ENCODE measurements at regions not wholly inside any gene's neighbourhood (a gene's known extent, or its start where the extent isn't known, plus 50 kb on each side); places are given as distances from the start of the nearest gene placed in this dataset.

DNA sequence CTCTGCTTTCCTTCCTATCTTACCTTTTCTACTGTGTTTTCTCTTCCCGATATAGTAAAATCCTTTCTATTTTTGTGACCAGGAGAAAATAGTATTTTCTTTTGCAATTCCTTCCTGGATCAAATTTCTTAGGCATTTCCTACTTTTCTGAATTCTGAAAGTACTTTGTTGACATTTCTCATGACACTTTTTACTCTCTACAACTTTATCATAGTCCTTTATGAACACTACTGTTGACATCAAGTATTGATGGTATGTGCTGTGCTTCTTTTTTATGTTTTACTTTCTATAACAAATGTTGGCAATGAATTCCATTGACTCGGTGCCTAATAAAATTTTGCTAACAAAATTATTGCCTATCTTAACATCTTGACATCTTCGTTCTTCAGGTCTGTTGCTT lies 217.7 kb upstream of the TCF4 start:
- H3K14ac ChIP-seq (ENCODE audit: insufficient read length), result no peak overlapping the region
- FAIRE-seq, result no peak
- H4K20me1 ChIP-seq (replicated peaks in 1 of 2; ENCODE audit: control insufficient read depth in 1 of 2, insufficient read depth in 2 of 2, low read length in 2 of 2), result no peaks in the 10 kb centered on the region
- H3K9me3 ChIP-seq (ENCODE audit: insufficient read depth in 2 of 2, low read depth in 1 of 2, low read length in 1 of 2), result no peaks in the 10 kb centered on the region
- no peak overlapping the region for H3K56ac ChIP-seq (replicated peaks; ENCODE audit: insufficient read length, low read depth, low read length)
- no peak overlapping the region for H2AK5ac ChIP-seq (ENCODE audit: low read depth, low read length)
- POLR2A ChIA-PET (ENCODE audit: partially characterized antibody), result no interaction called here
- H2BK5ac ChIP-seq (ENCODE audit: low read depth, low read length), result no peak overlapping the region
- H4K8ac ChIP-seq (ENCODE audit: extremely low read depth, insufficient read depth, low read length), result no peak overlapping the region
- H2BK15ac ChIP-seq (ENCODE audit: low read length), result no peak overlapping the region
- H3K36me3 ChIP-seq (ENCODE audit: control insufficient read depth in 2 of 4, insufficient read depth in 4 of 4, low read length in 3 of 4), result no peaks in the 10 kb centered on the region
- TF ChIP-seq ASH2L (IDR thresholded peaks at IDR 0.05; ENCODE audit: low read length), result no peak
- no peak for DNase-seq (ENCODE audit: low read depth in 1 of 2, low spot score in 2 of 2)
- H4K5ac ChIP-seq (ENCODE audit: insufficient read length, low read depth, low read length), result no peak overlapping the region
- no peak overlapping the region for H2BK12ac ChIP-seq (ENCODE audit: low read depth, low read length)
- H2BK20ac ChIP-seq (ENCODE audit: low read length), result no peak overlapping the region
- 88% methylated on average over 3 of the region's 3 CpGs; no CpG with 5 or more reads in 1 of the 2 experiments for WGBS, 2 experiments (ENCODE audit: extremely low coverage in 1 of 2, insufficient coverage in 1 of 2, insufficient read length in 1 of 2, insufficient replicate concordance in 2 of 2, low coverage in 1 of 2, low lambda C conversion rate in 2 of 2, missing lambda C conversion rate in 1 of 2)
- H3K18ac ChIP-seq (ENCODE audit: extremely low read depth, low read length), result no peak overlapping the region
- H3K23me2 ChIP-seq (ENCODE audit: low read depth, low read length), result no peaks in the 10 kb centered on the region
- H3K23ac ChIP-seq (ENCODE audit: insufficient read length), result no peak overlapping the region
- H3K4me1 ChIP-seq (replicated peaks in 1 of 4; ENCODE audit: control insufficient read depth in 3 of 4, insufficient read depth in 4 of 4, low read length in 3 of 4), result no peaks in the 10 kb centered on the region
- H3K4ac ChIP-seq (replicated peaks; ENCODE audit: insufficient read length, low read depth, low read length), result no peak overlapping the region
- H3K4me3 ChIP-seq (ENCODE audit: extremely low read depth in 1 of 4, insufficient read depth in 2 of 4, low read depth in 3 of 4, low read length in 4 of 4), result no peak overlapping the region
- no peaks in the 10 kb centered on the region for H3K27me3 ChIP-seq (replicated peaks in 1 of 4; ENCODE audit: control insufficient read depth in 3 of 4, extremely low read depth in 1 of 4, insufficient read depth in 3 of 4, low read length in 3 of 4)
- H3K9ac ChIP-seq (replicated peaks in 1 of 4; ENCODE audit: extremely low read depth in 1 of 4, low read depth in 3 of 4, low read length in 3 of 4), result no peak overlapping the region
- no peak overlapping the region for H4K91ac ChIP-seq (replicated peaks; ENCODE audit: insufficient read length, low read length)
- H3K4me2 ChIP-seq (ENCODE audit: insufficient read depth in 1 of 2, low read depth in 2 of 2, low read length in 2 of 2), result no peak overlapping the region
- no peaks in the 10 kb centered on the region for H3K79me1 ChIP-seq (ENCODE audit: low read depth, low read length)
- CTCF ChIA-PET (ENCODE audit: partially characterized antibody), result no interaction called here
- no peak overlapping the region for H3K27ac ChIP-seq (ENCODE audit: low read depth, low read length)
- no peak overlapping the region for H2BK120ac ChIP-seq (replicated peaks; ENCODE audit: low read depth, low read length)
- no peaks in the 10 kb centered on the region for H3K79me2 ChIP-seq (ENCODE audit: control insufficient read depth in 1 of 2, insufficient read depth in 2 of 2, low read length in 2 of 2)
- no peak overlapping the region for H2AFZ ChIP-seq (ENCODE audit: low read length)

Measured in H1 (cell line).